ENCODE measurements at regions not wholly inside any gene's neighbourhood (a gene's known extent, or its start where the extent isn't known, plus 50 kb on each side); places are given as distances from the start of the nearest gene placed in this dataset.

DNA sequence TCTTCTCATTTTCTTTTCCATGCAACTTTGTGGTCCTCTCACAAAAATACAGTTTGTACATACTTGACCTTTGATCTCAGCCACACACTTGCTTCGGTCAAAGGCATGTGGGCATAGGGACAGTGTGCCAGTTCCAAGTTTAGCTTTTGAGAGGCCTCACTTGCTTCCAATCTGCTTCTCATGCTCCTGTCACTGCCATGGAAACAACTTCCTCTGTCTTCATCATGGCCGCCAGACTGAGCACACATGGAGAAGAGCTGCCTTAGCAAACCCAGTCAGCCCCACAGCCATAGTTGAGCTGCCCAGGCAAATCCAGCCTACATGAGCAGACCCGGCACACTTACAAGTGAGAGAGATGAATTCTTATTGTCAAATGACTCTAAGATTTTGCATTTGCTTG lies 138.2 kb upstream of the TUSC1 start:
- TF ChIP-seq, protein P1, sequence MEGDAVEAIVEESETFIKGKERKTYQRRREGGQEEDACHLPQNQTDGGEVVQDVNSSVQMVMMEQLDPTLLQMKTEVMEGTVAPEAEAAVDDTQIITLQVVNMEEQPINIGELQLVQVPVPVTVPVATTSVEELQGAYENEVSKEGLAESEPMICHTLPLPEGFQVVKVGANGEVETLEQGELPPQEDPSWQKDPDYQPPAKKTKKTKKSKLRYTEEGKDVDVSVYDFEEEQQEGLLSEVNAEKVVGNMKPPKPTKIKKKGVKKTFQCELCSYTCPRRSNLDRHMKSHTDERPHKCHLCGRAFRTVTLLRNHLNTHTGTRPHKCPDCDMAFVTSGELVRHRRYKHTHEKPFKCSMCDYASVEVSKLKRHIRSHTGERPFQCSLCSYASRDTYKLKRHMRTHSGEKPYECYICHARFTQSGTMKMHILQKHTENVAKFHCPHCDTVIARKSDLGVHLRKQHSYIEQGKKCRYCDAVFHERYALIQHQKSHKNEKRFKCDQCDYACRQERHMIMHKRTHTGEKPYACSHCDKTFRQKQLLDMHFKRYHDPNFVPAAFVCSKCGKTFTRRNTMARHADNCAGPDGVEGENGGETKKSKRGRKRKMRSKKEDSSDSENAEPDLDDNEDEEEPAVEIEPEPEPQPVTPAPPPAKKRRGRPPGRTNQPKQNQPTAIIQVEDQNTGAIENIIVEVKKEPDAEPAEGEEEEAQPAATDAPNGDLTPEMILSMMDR (IDR thresholded peaks at IDR 0.05) = no peak
- TF ChIP-seq POLR2A (IDR thresholded peaks at IDR 0.05) = no peak

All from lower leg skin (tissue), 3 donors.